GM19372 (cell line): ENCODE measurements at regions not wholly inside any gene's neighbourhood (a gene's known extent, or its start where the extent isn't known, plus 50 kb on each side); places are given as distances from the start of the nearest gene placed in this dataset.

Experiments used
- ATAC-seq: cut with Tn5 transposase; IDR thresholded peaks from one replicate; pipeline ENCODE4 v1.9.1; 2021; ENCODE audit warnings: mild to moderate bottlenecking, low read depth, moderate library complexity; ENCODE audit not compliant: unreplicated experiment

- ATAC-seq, result no peak
Observed at GRCh38 chr11:97349201-97349600, 959.4 kb downstream of the JRKL start.

GRCh38 chr11:97351939-97352338 lies 962.1 kb downstream of the JRKL start:
- ATAC-seq, result no peak

DNA sequence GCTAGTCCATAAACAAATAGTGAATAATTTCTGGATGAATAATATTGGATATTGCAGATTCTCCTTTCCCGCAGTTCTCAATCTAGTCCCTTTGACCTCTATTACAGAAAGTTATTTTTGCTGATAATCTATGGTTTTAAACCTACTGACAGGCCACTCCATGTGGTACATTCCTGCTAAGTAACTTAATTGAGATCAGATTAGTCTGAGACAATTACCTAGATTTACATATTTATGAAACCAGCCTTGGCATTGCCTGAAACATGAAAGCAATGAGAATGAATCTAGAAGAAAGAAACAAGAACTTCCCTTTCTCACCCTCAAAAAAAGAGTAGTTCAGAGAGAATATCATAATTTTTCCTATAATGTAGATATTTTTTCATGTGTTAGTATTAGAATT lies 964.2 kb downstream of the JRKL start:
- no peak for ATAC-seq

DNA sequence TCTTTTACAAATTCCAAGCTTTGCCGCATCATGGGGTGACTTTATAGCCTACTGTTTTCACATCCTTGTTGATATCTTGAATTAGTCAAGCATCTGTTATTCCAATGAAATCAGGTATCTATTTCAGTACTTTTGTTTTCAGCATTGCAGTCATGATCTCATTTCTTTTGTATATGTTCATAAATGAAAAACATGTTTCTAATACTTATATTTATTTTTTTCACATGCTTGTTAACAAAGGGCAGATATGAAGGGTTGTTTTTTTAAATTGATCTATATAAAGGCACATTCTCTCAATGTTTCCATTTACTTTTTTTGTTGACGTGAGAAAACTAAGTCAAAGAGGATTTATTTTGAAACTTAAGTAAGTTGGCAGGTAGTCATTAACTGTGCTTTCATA lies 964.8 kb downstream of the JRKL start:
- no peak for ATAC-seq

GRCh38 chr11:97355230-97355629 lies 965.4 kb downstream of the JRKL start:
- ATAC-seq, result no peak

DNA sequence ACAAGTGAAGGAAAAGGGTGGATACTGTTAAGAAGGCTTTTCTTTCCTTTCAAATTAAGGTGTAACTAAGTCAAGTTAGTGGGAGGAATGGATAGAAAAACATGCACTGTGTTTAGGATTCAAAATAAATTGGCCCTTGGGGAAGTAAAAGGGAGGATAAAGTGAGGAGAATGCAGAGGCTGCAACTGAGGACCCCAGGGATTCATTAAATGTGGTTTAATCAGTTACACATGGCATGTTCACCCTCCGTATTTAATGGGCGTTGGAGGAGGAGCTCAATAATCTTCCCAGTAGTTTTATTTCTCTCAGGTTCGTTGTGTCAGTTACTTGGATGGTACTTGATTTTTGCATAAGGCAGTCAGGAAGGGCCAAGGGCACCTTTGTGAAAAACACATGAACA lies 966.3 kb downstream of the JRKL start:
- ATAC-seq, result no peak

DNA sequence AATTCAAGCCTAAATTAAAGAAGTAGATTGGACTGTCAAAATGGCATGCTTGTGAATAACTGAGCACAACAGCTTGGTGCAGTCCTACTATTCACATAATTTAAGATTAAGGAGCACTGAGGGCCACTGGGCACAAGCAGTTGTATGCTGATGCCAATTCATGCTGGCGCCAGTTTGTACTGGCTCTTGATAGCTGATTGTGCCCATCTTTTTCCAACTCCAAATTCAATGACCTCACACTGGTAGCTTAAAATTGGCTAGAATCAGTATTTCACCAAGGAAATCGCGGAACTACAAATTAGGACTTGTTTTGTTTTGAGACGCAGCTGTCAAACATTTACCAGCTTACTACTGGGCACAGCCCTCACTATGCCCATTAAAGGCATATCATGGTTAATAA lies 969.2 kb downstream of the JRKL start:
- no peak for ATAC-seq

GRCh38 chr11:97361812-97362378 lies 972.1 kb downstream of the JRKL start:
- no peak for ATAC-seq

GRCh38 chr11:97363331-97363730 lies 973.5 kb downstream of the JRKL start:
- no peak for ATAC-seq

DNA sequence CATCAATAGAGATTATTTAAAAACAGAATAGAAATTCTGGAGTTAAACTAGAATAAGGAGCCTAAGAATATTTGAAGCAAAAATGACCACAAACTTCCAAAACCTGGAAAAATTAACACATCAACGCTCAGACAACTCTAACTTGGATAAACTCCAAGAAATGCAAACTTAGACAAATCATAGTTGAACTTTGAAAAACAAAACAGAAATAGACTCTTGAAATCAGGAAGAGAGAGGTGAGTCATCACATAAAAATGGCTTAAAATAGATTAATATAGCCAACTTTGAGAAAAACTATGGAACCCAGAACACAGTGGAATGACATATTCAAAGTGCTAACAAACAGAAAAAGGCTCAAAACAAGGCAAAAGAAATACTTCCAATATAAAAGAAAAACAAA lies 974.2 kb downstream of the JRKL start:
- ATAC-seq, result no peak

DNA sequence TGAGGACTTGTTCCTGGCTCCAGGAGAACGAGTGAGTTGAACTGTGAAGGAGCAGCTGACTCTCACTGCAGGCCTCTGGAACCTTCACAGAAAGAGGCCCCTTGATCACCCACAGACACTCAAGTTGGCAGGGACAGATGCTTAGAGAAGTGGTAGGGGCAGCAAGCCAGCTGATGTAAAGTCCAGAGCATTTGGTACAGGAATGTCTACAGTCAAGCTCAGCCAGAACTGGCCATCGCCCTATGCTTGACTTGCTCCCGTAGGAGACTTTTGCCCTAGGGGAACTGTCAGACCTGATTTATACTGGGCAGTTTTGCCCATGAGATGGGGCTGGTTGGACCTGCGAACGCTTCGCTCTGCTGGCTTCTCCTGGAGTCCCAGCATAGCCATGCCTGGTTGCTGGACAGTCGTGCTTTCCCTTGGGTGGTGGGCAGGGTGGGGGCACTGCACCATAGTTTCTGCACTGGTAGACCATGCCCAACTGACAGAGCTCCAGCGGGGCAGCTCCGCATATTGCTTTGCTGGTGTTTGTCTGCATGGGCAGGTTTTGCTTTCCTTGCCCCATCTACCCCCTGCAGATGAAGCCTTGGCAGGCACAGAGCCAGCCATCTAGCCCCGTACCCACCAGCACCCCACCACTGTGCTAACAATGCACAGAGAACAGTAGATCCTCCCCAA lies 977.7 kb downstream of the JRKL start:
- ATAC-seq, result no peak

DNA sequence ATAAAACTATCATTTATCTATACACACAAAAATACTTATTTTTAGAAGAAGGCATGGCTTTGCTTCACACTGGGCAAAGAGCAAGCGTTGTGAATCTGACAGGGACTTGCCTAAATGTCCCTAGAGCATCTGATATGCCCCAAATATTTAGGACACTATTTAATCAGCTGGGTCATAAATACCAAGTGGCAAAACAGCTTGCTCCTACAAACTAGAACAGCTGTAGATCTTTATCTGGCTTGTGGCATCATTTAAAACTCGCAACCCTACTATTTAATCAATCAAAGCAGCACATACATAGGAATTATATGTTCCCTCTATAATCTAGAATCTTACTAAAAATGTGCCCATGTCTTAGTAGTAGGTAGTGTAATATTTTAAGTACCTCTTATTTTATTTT lies 999.5 kb downstream of the JRKL start:
- ATAC-seq, result no peak

- ATAC-seq, result no peak
Observed at GRCh38 chr11:97398246-97398645, 1008.4 kb downstream of the JRKL start.

DNA sequence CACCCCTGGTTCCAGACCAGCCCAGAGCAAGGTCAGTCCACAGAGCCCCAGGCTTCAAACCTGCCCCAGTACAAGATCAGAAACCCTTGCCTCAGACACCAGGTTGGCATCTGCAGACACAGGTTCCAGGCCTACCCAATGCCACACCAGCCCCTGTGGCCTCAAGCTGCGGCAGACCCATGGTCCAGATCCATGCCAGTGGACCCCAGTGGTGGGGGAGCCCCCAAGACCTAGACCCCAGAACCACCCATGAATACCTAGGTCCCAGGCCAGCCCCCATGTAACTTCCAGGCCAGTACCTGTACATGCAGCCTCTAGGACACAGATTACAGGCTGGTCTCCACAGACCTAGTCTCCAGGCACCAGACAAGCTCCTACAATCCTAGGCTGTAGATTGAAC lies 1019.3 kb downstream of the JRKL start:
- no peak for ATAC-seq

GRCh38 chr11:97414801-97415200 lies 1025.0 kb downstream of the JRKL start:
- ATAC-seq, result no peak

DNA sequence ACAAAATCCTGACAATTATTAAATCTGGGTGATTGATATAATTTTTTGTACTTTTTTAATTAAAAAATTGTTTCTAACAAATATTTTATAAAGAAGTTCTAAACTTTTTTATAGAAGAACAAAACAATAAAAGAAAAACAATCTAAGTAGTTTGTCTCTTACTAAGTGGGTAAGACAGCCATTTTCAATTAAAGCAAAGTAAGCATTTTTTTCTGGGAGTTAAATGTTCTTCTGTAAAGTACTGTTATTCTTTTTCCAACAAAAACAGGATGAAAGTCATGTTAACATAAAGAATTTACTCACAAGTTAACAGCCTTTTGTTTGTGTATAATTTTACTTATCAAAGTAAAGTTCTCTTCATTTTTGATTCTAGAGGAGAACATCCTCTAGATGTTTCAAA lies 1029.9 kb downstream of the JRKL start:
- no peak for ATAC-seq

DNA sequence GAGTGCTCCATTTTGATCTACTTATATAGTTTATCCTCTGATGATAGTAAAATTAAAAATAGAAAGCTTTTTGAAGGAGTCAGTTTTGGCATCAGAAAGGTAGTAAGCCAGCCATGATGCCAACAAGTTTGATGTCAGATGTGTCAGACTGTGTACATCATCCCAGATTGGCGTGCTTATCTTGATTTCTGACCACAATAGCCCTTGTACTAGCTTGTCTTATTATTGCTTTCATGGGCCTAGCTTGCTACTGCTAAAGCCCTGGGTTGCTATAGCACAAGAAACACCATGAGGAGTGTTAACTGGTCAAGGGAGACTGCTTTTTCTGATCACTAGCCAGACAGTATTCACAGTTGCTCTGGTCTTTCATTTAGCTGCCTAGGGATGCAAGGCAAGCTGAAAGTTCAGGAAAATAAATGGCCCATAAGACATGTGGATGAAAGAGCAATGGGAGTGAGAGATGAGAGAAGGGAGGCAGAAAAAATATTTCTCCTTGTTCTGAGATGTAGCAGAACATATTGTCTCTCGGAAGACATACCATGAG lies 1038.5 kb downstream of the JRKL start:
- ATAC-seq, result no peak

GRCh38 chr11:97430877-97431276 lies 1041.1 kb downstream of the JRKL start:
- ATAC-seq, result no peak

GRCh38 chr11:97432926-97433325 lies 1043.1 kb downstream of the JRKL start:
- ATAC-seq, result no peak

- ATAC-seq, result no peak
Observed at GRCh38 chr11:97445561-97445960, 1055.7 kb downstream of the JRKL start.

- no peak for ATAC-seq
Observed at GRCh38 chr11:97451441-97451840, 1061.6 kb downstream of the JRKL start.

GRCh38 chr11:97454988-97455387 lies 1065.2 kb downstream of the JRKL start:
- ATAC-seq, result no peak
